Nephron (organoid): ENCODE measurements at regions not wholly inside any gene's neighbourhood (a gene's known extent, or its start where the extent isn't known, plus 50 kb on each side); places are given as distances from the start of the nearest gene placed in this dataset.

Source experiments
- H3K27ac Mint-ChIP-seq, 3 experiments: 2 replicates each; pipeline ENCODE4 v1.8.0; 2020; ENCODE audit warnings: mixed read lengths in 3 of 3, mild to moderate bottlenecking in 2 of 3, moderate library complexity in 1 of 3
- H3K27me3 Mint-ChIP-seq: 2 replicates; pipeline ENCODE4 v1.8.0; 2021; ENCODE audit warnings: low read depth, mild to moderate bottlenecking, moderate library complexity, mixed read lengths
- H3K36me3 Mint-ChIP-seq: 2 replicates; pipeline ENCODE4 v1.8.0; 2020; ENCODE audit warnings: low read depth, mixed read lengths
- H3K4me1 Mint-ChIP-seq: 2 replicates; pipeline ENCODE4 v1.8.0; 2020; ENCODE audit warnings: mixed read lengths
- H3K4me3 Mint-ChIP-seq, 3 experiments: 2 replicates each; pipeline ENCODE4 v1.8.0; 2020; ENCODE audit warnings: mild to moderate bottlenecking in 3 of 3, mixed read lengths in 3 of 3, moderate library complexity in 2 of 3
- H3K9me3 Mint-ChIP-seq: 2 replicates; pipeline ENCODE4 v1.8.0; 2020; ENCODE audit warnings: mixed read lengths
- CTCF ChIP-seq, 3 experiments: fragments of 200-600 bp; sonication (generic); IDR thresholded peaks; one replicate each; pipeline ENCODE4 v1.5.0; 2021; ENCODE audit warnings: antibody characterized with exemption in 3 of 3; ENCODE audit not compliant: unreplicated experiment in 3 of 3

GRCh38 chr5:107808671-107809137, 138.0 kb upstream of the EFNA5 start:
- no peak overlapping the region for H3K4me3 Mint-ChIP-seq
- peaks cover 37% of the 10 kb centered on the region for H3K4me1 Mint-ChIP-seq
- no peaks in the 10 kb centered on the region for H3K36me3 Mint-ChIP-seq
- H3K27ac Mint-ChIP-seq: no peak overlapping the region
- no peak for TF ChIP-seq CTCF (IDR thresholded peaks at IDR 0.05; ENCODE audit: unreplicated experiment in 3 of 3)
- H3K9me3 Mint-ChIP-seq: no peaks in the 10 kb centered on the region
- no peaks in the 10 kb centered on the region for H3K27me3 Mint-ChIP-seq

- no peaks in the 10 kb centered on the region for H3K9me3 Mint-ChIP-seq
- H3K27ac Mint-ChIP-seq: no peak overlapping the region
- H3K4me1 Mint-ChIP-seq: peaks cover 25% of the 10 kb centered on the region
- H3K36me3 Mint-ChIP-seq: no peaks in the 10 kb centered on the region
- H3K27me3 Mint-ChIP-seq: no peaks in the 10 kb centered on the region
- no peak for TF ChIP-seq CTCF (IDR thresholded peaks at IDR 0.05; ENCODE audit: unreplicated experiment in 3 of 3)
- H3K4me3 Mint-ChIP-seq: no peak overlapping the region
Observed at GRCh38 chr5:107807431-107807830, 136.7 kb upstream of the EFNA5 start.

- Mint-ChIP-seq H3K27me3 (no peaks in the 10 kb centered on the region), H3K9me3 (no peaks in the 10 kb centered on the region), H3K4me1 (peaks cover 18% of the 10 kb centered on the region), H3K27ac (no peak overlapping the region), H3K4me3 (no peak overlapping the region), H3K36me3 (no peaks in the 10 kb centered on the region)
- no peak for TF ChIP-seq CTCF (IDR thresholded peaks at IDR 0.05; ENCODE audit: unreplicated experiment in 3 of 3)
Observed at GRCh38 chr5:107806705-107807104, 136.0 kb upstream of the EFNA5 start.

GRCh38 chr5:107806271-107806670, 135.5 kb upstream of the EFNA5 start:
- Mint-ChIP-seq H3K4me3 (no peak overlapping the region), H3K27ac (no peak overlapping the region), H3K4me1 (peaks cover 14% of the 10 kb centered on the region), H3K9me3 (no peaks in the 10 kb centered on the region), H3K27me3 (no peaks in the 10 kb centered on the region), H3K36me3 (no peaks in the 10 kb centered on the region)
- no peak for TF ChIP-seq CTCF (IDR thresholded peaks at IDR 0.05; ENCODE audit: unreplicated experiment in 3 of 3)

GRCh38 chr5:107805824-107806223, 135.1 kb upstream of the EFNA5 start:
- H3K9me3 Mint-ChIP-seq: no peaks in the 10 kb centered on the region
- H3K27me3 Mint-ChIP-seq: no peaks in the 10 kb centered on the region
- no peak overlapping the region for H3K4me3 Mint-ChIP-seq
- H3K36me3 Mint-ChIP-seq: no peaks in the 10 kb centered on the region
- peaks cover 11% of the 10 kb centered on the region for H3K4me1 Mint-ChIP-seq
- no peak for TF ChIP-seq CTCF (IDR thresholded peaks at IDR 0.05; ENCODE audit: unreplicated experiment in 3 of 3)
- H3K27ac Mint-ChIP-seq: no peak overlapping the region

- Mint-ChIP-seq H3K36me3 (no peaks in the 10 kb centered on the region), H3K4me3 (no peak overlapping the region), H3K9me3 (no peaks in the 10 kb centered on the region), H3K4me1 (peaks cover 6% of the 10 kb centered on the region), H3K27me3 (no peaks in the 10 kb centered on the region), H3K27ac (no peak overlapping the region)
- no peak for TF ChIP-seq CTCF (IDR thresholded peaks at IDR 0.05; ENCODE audit: unreplicated experiment in 3 of 3)
Observed at GRCh38 chr5:107805166-107805565, 134.4 kb upstream of the EFNA5 start.
